HFF-Myc (cell line): ENCODE measurements at regions not wholly inside any gene's neighbourhood (a gene's known extent, or its start where the extent isn't known, plus 50 kb on each side); places are given as distances from the start of the nearest gene placed in this dataset.

Experiments used
- DNase-seq: peaks from one replicate; pipeline ENCODE4 v3.0.0-alpha.2; 2011; ENCODE audit warnings: low read depth; ENCODE audit errors: extremely low read depth
- H3K4me3 ChIP-seq: replicated peaks from 2 replicates; pipeline ENCODE4 v1.5.1; 2011; ENCODE audit warnings: low read depth, mild to moderate bottlenecking, control low read depth, low read length
- CTCF ChIP-seq: IDR thresholded peaks from 2 replicates; pipeline ENCODE4 v1.5.1; 2012; ENCODE audit warnings: mild to moderate bottlenecking, low read depth, low read length, control low read depth; ENCODE audit errors: missing control alignments

GRCh38 chrX:112377481-112377880 lies 294.9 kb upstream of the TRPC5 start:
- no peak for TF ChIP-seq CTCF
- no peak for DNase-seq
- H3K4me3 ChIP-seq = no peak overlapping the region

GRCh38 chrX:112368371-112368770 lies 285.8 kb upstream of the TRPC5 start:
- H3K4me3 ChIP-seq = no peak overlapping the region
- DNase-seq = no peak
- no peak for TF ChIP-seq CTCF

- no peak overlapping the region for H3K4me3 ChIP-seq
- no peak for DNase-seq
- TF ChIP-seq CTCF = no peak
Observed at GRCh38 chrX:112367065-112367464, 284.5 kb upstream of the TRPC5 start.

- DNase-seq = no peak
- H3K4me3 ChIP-seq = no peak overlapping the region
- no peak for TF ChIP-seq CTCF
Observed at GRCh38 chrX:112359906-112360305, 277.3 kb upstream of the TRPC5 start.

- no peak for DNase-seq
- TF ChIP-seq CTCF = no peak
- no peak overlapping the region for H3K4me3 ChIP-seq
Observed at GRCh38 chrX:112355931-112356330, 273.4 kb upstream of the TRPC5 start.

GRCh38 chrX:112341598-112341997 lies 259.0 kb upstream of the TRPC5 start:
- no peak for TF ChIP-seq CTCF
- no peak for DNase-seq
- no peak overlapping the region for H3K4me3 ChIP-seq

- no peak overlapping the region for H3K4me3 ChIP-seq
- DNase-seq = no peak
- TF ChIP-seq CTCF = no peak
Observed at GRCh38 chrX:112313201-112313600, 230.6 kb upstream of the TRPC5 start.
